OCI-LY3 (cell line): ENCODE measurements at regions not wholly inside any gene's neighbourhood (a gene's known extent, or its start where the extent isn't known, plus 50 kb on each side); places are given as distances from the start of the nearest gene placed in this dataset.

ENCODE experiments used
- CTCF ChIP-seq: fragments of 200-600, 300-600 bp; sonication (generic); IDR thresholded peaks from 2 replicates; pipeline ENCODE4 v1.5.1; 2014; ENCODE audit warnings: antibody characterized with exemption, low read length, low read depth
- EZH2phosphoT487 ChIP-seq: fragments of 200-600 bp; shearing (Covaris generic); IDR thresholded peaks from 2 replicates; pipeline ENCODE4 v1.6.1; 2018; ENCODE audit warnings: antibody characterized with exemption, mixed run types, low read depth

- TF ChIP-seq CTCF (no peak), EZH2phosphoT487 (no peak)
These were observed 237.4 kb upstream of the PPP1R3A start for GRCh38 chr7:114156178-114156577.
